GM23338 (cell line): ENCODE measurements at regions not wholly inside any gene's neighbourhood (a gene's known extent, or its start where the extent isn't known, plus 50 kb on each side); places are given as distances from the start of the nearest gene placed in this dataset.

Experiments
- ATAC-seq: fragments of 200-7000 bp; cut with Tn5 transposase; 3 replicates; pipeline ENCODE4 v1.9.1; 2020
- DNase-seq: peaks from one replicate; pipeline ENCODE4 v3.0.0-alpha.2; 2015; ENCODE audit warnings: low spot score
- H2AFZ ChIP-seq: fragments of 200-600 bp; sonication (generic); 2 replicates; pipeline ENCODE4 v1.8.0; 2016; ENCODE audit warnings: antibody characterized with exemption, mild to moderate bottlenecking, moderate library complexity
- H3F3A ChIP-seq: fragments of 200-600 bp; sonication (generic); replicated peaks from 2 replicates; pipeline ENCODE4 v1.8.0; 2017; ENCODE audit warnings: antibody characterized with exemption, mixed run types, low read depth
- H3K27ac ChIP-seq: fragments of 200-600 bp; sonication (generic); 2 replicates; pipeline ENCODE4 v1.6.1; 2016; ENCODE audit warnings: low read depth
- H3K27me3 ChIP-seq: fragments of 200-600 bp; sonication (generic); 2 replicates; pipeline ENCODE4 v1.8.0; 2016; ENCODE audit warnings: mild to moderate bottlenecking, mixed run types, moderate library complexity; ENCODE audit not compliant: insufficient read depth
- H3K36me3 ChIP-seq: fragments of 200-600 bp; sonication (generic); 2 replicates; pipeline ENCODE4 v1.8.0; 2016; ENCODE audit warnings: mild to moderate bottlenecking; ENCODE audit not compliant: insufficient read depth
- H3K4me1 ChIP-seq: fragments of 200-600 bp; sonication (generic); 2 replicates; pipeline ENCODE4 v1.8.0; 2016; ENCODE audit warnings: mild to moderate bottlenecking, moderate library complexity; ENCODE audit not compliant: insufficient read depth
- H3K4me2 ChIP-seq: fragments of 200-600 bp; sonication (generic); 2 replicates; pipeline ENCODE4 v1.7.1; 2017; ENCODE audit warnings: mixed run types
- H3K4me3 ChIP-seq: fragments of 200-600 bp; sonication (generic); 2 replicates; pipeline ENCODE4 v1.6.1; 2016; ENCODE audit warnings: mixed run types
- H3K79me2 ChIP-seq: fragments of 200-600 bp; sonication (generic); replicated peaks from 2 replicates; pipeline ENCODE4 v1.8.0; 2017; ENCODE audit warnings: mild to moderate bottlenecking; ENCODE audit not compliant: insufficient read depth
- H3K9me2 ChIP-seq: fragments of 200-600 bp; sonication (generic); 2 replicates; pipeline ENCODE4 v1.8.0; 2017; ENCODE audit not compliant: insufficient read depth
- H4K20me1 ChIP-seq: fragments of 200-600 bp; sonication (generic); replicated peaks from 2 replicates; pipeline ENCODE4 v1.8.0; 2017; ENCODE audit warnings: mild to moderate bottlenecking; ENCODE audit not compliant: insufficient read depth
- H3K27ac Mint-ChIP-seq: 2 replicates; pipeline ENCODE4 v1.8.0; 2020; ENCODE audit warnings: inconsistent platforms, mild to moderate bottlenecking, moderate library complexity, mixed read lengths
- H3K27me3 Mint-ChIP-seq: 3 replicates; pipeline ENCODE4 v1.8.0; 2022; ENCODE audit warnings: low read depth, mild to moderate bottlenecking, moderate library complexity, mixed read lengths, inconsistent platforms; ENCODE audit not compliant: insufficient read depth, poor library complexity
- H3K36me3 Mint-ChIP-seq: 3 replicates; pipeline ENCODE4 v1.8.0; 2021; ENCODE audit warnings: low read depth, mild to moderate bottlenecking, inconsistent platforms, moderate library complexity, mixed read lengths
- H3K4me1 Mint-ChIP-seq: 3 replicates; pipeline ENCODE4 v1.8.0; 2020; ENCODE audit warnings: mild to moderate bottlenecking, inconsistent platforms, mixed read lengths
- H3K4me3 Mint-ChIP-seq: 3 replicates; pipeline ENCODE4 v1.8.0; 2021; ENCODE audit warnings: moderate library complexity, mild to moderate bottlenecking, inconsistent platforms, mixed read lengths
- H3K9me3 Mint-ChIP-seq: 3 replicates; pipeline ENCODE4 v1.8.0; 2020; ENCODE audit warnings: moderate library complexity, mild to moderate bottlenecking, inconsistent platforms, mixed read lengths
- CREB1 ChIP-seq: fragments of 250-450 bp; sonication (Bioruptor Pico); IDR thresholded peaks from 2 replicates; pipeline ENCODE4 v1.5.0; 2020; ENCODE audit warnings: low read depth, mild to moderate bottlenecking, moderate library complexity
- CTCF ChIP-seq, 2 experiments: fragments of 200-600 bp in 1 of 2; sonication (generic) in 1 of 2; conservative IDR thresholded peaks; 2 replicates each; pipeline versions ENCODE4 v1.5.1 to v1.6.1; 2016 to 2017; ENCODE audit warnings: antibody characterized with exemption in 2 of 2, low read depth in 2 of 2, mild to moderate bottlenecking in 2 of 2, moderate library complexity in 1 of 2
- EZH2 ChIP-seq: fragments of 200-600 bp; sonication (generic); IDR thresholded peaks from one replicate; pipeline ENCODE4 v1.8.0; 2017; ENCODE audit warnings: antibody characterized with exemption, mild to moderate bottlenecking, low read depth; ENCODE audit not compliant: unreplicated experiment
- EZH2phosphoT487 ChIP-seq: fragments of 200-600 bp; sonication (generic); IDR thresholded peaks from one replicate; pipeline ENCODE4 v1.8.1; 2018; ENCODE audit warnings: antibody characterized with exemption; ENCODE audit not compliant: unreplicated experiment
- JUNB ChIP-seq: IDR thresholded peaks from one replicate; pipeline ENCODE4 v1.6.1; 2016; ENCODE audit warnings: antibody characterized with exemption; ENCODE audit not compliant: unreplicated experiment
- NANOG ChIP-seq: IDR thresholded peaks from 2 replicates; pipeline ENCODE4 v1.6.1; 2016; ENCODE audit warnings: antibody characterized with exemption, borderline replicate concordance
- POLR2AphosphoS5 ChIP-seq: IDR thresholded peaks from 2 replicates; pipeline ENCODE4 v1.6.1; 2016; ENCODE audit warnings: antibody characterized with exemption, low read depth
- REST ChIP-seq: IDR thresholded peaks from one replicate; pipeline ENCODE4 v1.6.1; 2018; ENCODE audit warnings: antibody characterized with exemption; ENCODE audit not compliant: unreplicated experiment
- STAT1 ChIP-seq: IDR thresholded peaks from one replicate; pipeline ENCODE4 v1.6.1; 2016; ENCODE audit warnings: antibody characterized with exemption; ENCODE audit not compliant: unreplicated experiment
- ZNF114 ChIP-seq: fragments of 250-450 bp; sonication (Bioruptor Pico); IDR thresholded peaks from 2 replicates; pipeline ENCODE4 v1.5.0; 2020; ENCODE audit warnings: mild to moderate bottlenecking, moderate library complexity
- ZNF331 ChIP-seq: fragments of 250-450 bp; sonication (Bioruptor Pico); IDR thresholded peaks from 2 replicates; pipeline ENCODE4 v1.5.0; 2020; ENCODE audit warnings: low read depth, mild to moderate bottlenecking, moderate library complexity
- ZNF462 ChIP-seq: fragments of 250-450 bp; sonication (Bioruptor Pico); IDR thresholded peaks from 2 replicates; pipeline ENCODE4 v1.5.0; 2020; ENCODE audit warnings: mild to moderate bottlenecking, moderate library complexity

- no peaks in the 10 kb centered on the region for H3K79me2 ChIP-seq
- no peak overlapping the region for H2AFZ ChIP-seq
- peaks cover 35% of the 10 kb centered on the region for H3K9me3 Mint-ChIP-seq
- H3K27ac ChIP-seq = no peak overlapping the region
- DNase-seq (no peak), ATAC-seq (no peak)
- H3K36me3 ChIP-seq = no peaks in the 10 kb centered on the region; the same call in 1 of the 2 replicates
- no peak overlapping the region for H3K4me2 ChIP-seq
- no peaks in the 10 kb centered on the region for H4K20me1 ChIP-seq
- no peak overlapping the region for H3K27ac Mint-ChIP-seq
- H3K9me2 ChIP-seq = no peaks in the 10 kb centered on the region
- H3K27me3 ChIP-seq = no peaks in the 10 kb centered on the region
- no peaks in the 10 kb centered on the region for H3K36me3 Mint-ChIP-seq
- H3K27me3 Mint-ChIP-seq = no peaks in the 10 kb centered on the region
- H3K4me1 Mint-ChIP-seq = no peaks in the 10 kb centered on the region
- H3K4me3 Mint-ChIP-seq = no peak overlapping the region
- no peak overlapping the region for H3K4me3 ChIP-seq
- no peaks in the 10 kb centered on the region for H3K4me1 ChIP-seq
- no peaks in the 10 kb centered on the region for H3F3A ChIP-seq
- TF ChIP-seq ZNF462 (CRISPR knock-in tag) = no peak
- no peak for TF ChIP-seq ZNF331 (CRISPR knock-in tag)
- TF ChIP-seq EZH2 = no peak
- no peak for TF ChIP-seq POLR2AphosphoS5
- no peak for TF ChIP-seq STAT1
- TF ChIP-seq JUNB = no peak
- TF ChIP-seq REST = no peak
- no peak for TF ChIP-seq ZNF114 (CRISPR knock-in tag)
- TF ChIP-seq CREB1 (CRISPR knock-in tag) = no peak
- TF ChIP-seq CTCF (conservative IDR thresholded peaks at IDR 0.05; ENCODE audit: low read depth in 2 of 2) = no peak
- TF ChIP-seq EZH2phosphoT487 = no peak
- TF ChIP-seq NANOG = no peak
Observed at GRCh38 chr2:23178396-23178795, 206.6 kb upstream of the KLHL29 start.
